ENCODE measurements at regions not wholly inside any gene's neighbourhood (a gene's known extent, or its start where the extent isn't known, plus 50 kb on each side); places are given as distances from the start of the nearest gene placed in this dataset.

DNA sequence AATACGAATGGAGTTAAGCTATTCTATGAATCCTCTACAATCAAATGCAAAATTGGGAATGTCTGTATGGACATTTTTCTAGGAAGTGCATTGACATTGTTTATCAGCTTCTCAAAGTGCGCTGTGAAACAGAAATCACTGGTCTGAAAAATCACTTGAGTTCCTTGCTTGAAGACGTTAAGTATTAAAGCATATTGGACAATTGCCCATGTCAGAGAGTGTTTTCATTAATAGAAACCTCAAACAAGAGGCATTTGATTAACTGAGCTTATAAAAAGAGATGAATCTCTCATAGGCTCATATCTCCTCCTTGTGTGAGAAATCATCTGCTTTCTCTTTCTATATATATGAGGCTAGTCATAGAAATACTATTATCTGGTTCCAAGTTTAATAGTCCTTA is 692.1 kb upstream of the POU3F4 start:
- Mint-ChIP-seq H3K4me3 (no peak overlapping the region), H3K27ac (no peak overlapping the region), H3K9me3 (peaks cover 10% of the 10 kb centered on the region), H3K27me3 (ENCODE audit: low read depth) (no peaks in the 10 kb centered on the region), H3K4me1 (no peaks in the 10 kb centered on the region), H3K36me3 (ENCODE audit: low read depth) (no peaks in the 10 kb centered on the region)
- no peak for TF ChIP-seq CTCF (IDR thresholded peaks at IDR 0.05; ENCODE audit: unreplicated experiment in 3 of 3)

DNA sequence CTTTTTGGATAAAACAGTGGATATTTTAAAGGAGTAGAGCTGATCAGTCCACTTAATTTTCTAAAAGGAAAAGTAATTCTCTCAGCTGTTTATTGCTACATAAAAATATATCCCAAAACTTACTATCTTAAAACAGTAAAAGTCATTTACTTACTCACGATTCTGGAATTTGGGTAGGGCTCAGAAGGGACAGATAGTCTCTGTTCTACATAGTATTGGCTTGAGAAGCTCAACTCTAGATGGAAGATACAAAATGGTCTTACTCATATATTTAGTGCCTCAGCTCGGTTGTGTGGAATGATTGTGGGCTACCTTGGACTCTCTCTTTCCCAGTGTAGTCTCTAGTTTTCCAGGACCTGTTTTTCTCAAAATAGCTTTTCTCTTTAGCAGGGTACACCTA is 691.5 kb upstream of the POU3F4 start:
- no peak overlapping the region for H3K4me3 Mint-ChIP-seq
- peaks cover 5% of the 10 kb centered on the region for H3K9me3 Mint-ChIP-seq
- no peaks in the 10 kb centered on the region for H3K36me3 Mint-ChIP-seq (ENCODE audit: low read depth)
- TF ChIP-seq CTCF (IDR thresholded peaks at IDR 0.05; ENCODE audit: unreplicated experiment in 3 of 3) = no peak
- no peak overlapping the region for H3K27ac Mint-ChIP-seq
- H3K27me3 Mint-ChIP-seq (ENCODE audit: low read depth) = no peaks in the 10 kb centered on the region
- H3K4me1 Mint-ChIP-seq = no peaks in the 10 kb centered on the region

DNA sequence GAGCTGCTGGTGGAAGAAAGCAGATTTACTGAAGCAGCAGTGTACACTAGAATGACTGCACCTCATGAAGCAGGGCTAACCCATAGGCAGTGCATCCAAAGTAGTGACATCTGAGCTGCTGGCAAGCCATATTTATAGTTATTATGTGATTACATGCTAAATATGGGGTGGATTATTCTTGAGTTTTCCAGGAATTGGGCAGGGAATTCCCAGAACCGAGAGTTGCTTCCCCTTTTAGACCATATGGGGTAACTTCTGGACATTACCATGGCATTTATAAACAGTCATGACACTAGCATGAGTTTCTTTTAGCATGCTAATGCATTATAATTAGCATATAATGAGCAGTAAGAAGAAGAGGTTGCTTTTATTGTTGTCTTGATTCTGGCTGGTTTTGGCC is 665.8 kb upstream of the POU3F4 start:
- Mint-ChIP-seq H3K4me3 (no peak overlapping the region), H3K27ac (no peak overlapping the region), H3K4me1 (no peaks in the 10 kb centered on the region), H3K9me3 (peaks cover 17% of the 10 kb centered on the region), H3K36me3 (ENCODE audit: low read depth) (no peaks in the 10 kb centered on the region), H3K27me3 (ENCODE audit: low read depth) (no peaks in the 10 kb centered on the region)
- TF ChIP-seq CTCF (IDR thresholded peaks at IDR 0.05; ENCODE audit: unreplicated experiment in 3 of 3) = no peak

GRCh38 chrX:82848111-82848510 is 660.0 kb upstream of the POU3F4 start:
- H3K9me3 Mint-ChIP-seq = peaks cover 24% of the 10 kb centered on the region
- H3K27ac Mint-ChIP-seq = no peak overlapping the region
- TF ChIP-seq CTCF (IDR thresholded peaks at IDR 0.05; ENCODE audit: unreplicated experiment in 3 of 3) = no peak
- no peaks in the 10 kb centered on the region for H3K27me3 Mint-ChIP-seq (ENCODE audit: low read depth)
- no peaks in the 10 kb centered on the region for H3K4me1 Mint-ChIP-seq
- no peak overlapping the region for H3K4me3 Mint-ChIP-seq
- no peaks in the 10 kb centered on the region for H3K36me3 Mint-ChIP-seq (ENCODE audit: low read depth)

Data from nephron (organoid).